NCI-H2107 (cell line): ENCODE measurements at regions not wholly inside any gene's neighbourhood (a gene's known extent, or its start where the extent isn't known, plus 50 kb on each side); places are given as distances from the start of the nearest gene placed in this dataset.

Experiments used
- DNase-seq: peaks from one replicate; lab custom pipeline; 2025; lab: John Stamatoyannopoulos, UW

- no peak for DNase-seq
These were observed 54.0 kb upstream of the STMND1 start for GRCh38 chr6:17047889-17048288.

DNA sequence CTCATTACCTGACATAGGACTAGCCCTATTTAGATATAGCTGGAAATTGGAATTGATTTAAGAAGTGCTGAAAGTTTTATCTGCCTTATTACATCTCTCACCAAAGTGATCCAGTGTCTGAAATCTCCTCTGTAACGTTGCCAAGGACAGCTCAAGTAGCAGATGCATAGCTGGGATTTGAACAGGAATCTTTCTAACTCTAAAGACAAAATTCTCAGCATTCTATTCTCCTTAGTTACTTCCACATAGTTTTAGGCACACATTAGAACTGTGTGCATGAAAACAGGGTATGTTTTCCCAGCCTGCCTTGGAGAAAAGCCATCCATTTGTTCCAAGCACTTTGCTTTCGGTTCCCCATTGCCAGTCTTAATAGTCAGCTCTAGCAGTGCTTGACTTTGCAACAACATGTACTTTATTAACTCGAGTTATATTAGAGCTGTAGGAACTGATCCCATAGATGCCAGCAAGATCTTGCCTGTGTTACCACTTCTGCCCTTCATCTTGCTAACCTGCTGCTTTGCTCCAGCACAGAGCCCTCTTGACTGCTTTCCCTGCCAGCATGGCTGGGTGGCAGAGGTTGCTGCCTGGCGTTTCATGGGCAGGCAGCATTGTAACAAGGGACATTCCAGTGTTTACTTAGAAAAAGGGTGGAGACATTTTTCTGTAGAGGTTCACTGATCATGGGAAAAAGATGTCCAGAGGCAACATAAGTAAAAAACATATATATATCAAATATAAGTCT, 56.1 kb upstream of the STMND1 start:
- DNase-seq: no peak

DNA sequence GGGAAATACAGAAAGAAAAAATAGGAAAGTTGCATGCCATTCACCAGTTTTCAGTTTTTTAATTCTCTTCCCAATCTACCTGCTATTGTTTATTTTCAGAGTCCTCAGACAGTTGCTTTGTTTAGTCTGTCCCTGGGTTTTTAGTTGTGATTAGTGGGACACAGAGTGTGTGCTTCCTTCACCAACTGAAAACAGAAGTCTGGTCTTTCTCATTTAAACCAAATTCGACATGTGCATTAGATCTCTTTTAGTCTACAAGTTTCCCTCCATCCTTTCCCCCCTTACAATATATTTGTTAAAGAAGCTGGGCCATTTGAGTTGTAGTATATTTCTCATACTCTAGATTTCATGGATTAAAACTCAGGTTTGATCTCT, 58.7 kb upstream of the STMND1 start:
- no peak for DNase-seq

DNA sequence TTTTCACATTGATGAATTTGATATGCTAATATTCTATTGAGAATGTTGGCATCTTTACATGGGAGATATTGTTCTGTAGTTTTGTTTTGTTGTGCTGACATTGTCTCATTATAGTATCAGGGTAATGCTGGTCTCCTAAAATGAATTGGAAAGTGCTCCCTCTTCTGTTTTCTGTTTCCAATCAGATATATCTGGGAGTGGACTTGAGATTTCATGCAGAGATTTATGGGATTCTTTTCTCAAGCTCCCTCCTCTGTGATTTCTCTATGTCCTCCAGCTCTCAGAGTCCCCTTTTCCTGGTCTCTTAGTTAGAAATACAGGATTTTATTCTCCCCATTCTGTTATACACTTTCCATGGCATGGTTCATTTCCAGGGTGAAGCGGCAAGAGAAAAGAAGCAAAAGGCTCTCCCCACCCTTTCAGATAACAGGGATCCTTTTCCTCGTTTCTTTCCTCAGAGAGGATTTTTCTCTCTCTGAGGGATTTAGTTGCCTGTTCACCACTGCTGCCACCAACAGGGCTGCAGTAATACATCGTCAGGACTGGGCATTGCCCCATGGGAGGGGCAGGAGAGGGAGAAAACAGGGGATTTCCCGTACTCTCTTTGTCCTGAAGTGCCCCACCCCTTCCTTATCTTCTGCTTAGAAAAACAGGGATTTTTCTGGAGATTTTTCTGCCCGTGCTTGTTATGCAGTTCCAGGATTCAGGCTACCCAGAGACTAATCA, 59.3 kb upstream of the STMND1 start:
- DNase-seq: no peak

- no peak for DNase-seq
These were observed 62.6 kb upstream of the STMND1 start for GRCh38 chr6:17039266-17039665.

DNA sequence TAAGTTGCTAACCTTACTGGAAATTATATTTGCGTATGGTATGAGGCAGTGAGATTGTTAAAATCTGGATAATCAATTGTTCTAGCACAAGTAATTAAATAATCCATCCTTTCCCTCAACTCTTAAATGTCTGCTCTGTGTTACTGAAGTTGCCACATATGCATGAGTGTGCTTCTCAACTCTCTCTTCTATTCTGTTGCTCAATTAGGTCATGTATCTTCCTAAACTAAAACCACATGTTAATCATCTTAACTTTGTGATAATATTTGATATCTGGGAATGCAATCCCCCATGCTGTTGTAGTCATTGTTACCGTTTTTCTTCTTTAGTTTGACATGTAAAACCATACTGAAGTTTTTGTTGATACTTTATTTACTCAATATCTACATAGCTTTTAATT, 63.5 kb upstream of the STMND1 start:
- no peak for DNase-seq

DNA sequence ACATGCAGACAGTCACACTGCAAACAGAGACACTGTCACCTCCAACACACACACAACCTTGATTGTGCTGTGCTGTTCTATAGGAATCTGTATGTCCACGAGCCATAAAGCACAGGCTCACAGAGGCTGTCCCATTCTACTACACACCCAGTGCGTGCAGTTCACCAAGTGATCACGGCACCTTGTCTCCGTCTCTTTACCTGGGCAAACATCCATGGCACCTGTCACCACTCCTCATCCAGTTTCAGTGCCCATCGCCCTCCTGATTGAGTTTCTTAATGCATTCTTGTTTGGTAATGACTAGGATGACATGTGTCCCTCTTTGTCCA, 65.8 kb upstream of the STMND1 start:
- no peak for DNase-seq

DNA sequence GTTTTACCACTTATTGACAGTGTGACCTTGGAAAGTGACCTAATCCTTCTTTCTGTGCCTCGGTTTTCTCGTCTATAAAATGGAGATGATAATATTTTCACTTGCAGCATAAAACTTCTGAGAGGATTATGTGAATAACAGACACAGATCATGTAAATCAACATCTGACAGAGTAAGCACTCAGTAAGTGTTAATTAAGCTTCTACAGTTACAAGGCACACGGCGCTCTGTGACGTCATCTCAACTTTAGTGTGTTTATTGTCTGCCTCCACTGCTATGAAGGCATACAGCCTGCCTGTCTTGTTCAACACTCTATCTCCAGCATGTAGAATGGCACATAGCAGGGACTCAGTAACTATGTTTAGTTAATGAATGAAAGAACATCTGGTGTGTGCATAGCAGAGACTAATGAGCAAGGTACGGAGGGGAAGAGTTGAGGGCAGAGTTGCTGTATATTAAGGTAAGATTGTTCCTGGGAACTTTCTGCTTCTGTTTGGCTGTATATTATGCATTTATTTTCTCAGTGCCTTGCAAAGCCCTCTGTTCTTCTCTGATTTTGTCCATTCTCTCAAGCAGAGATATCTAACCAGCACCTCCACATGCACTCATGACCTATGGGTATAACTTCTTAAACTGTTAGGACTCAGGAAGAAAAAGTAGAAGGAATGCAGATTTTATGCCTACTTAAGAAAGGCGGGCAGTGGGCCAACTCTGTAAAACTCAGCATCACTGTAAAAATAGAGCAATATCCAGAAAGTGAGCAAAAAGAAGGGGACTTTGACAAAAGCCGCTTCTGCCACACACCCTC, 66.4 kb upstream of the STMND1 start:
- no peak for DNase-seq

DNA sequence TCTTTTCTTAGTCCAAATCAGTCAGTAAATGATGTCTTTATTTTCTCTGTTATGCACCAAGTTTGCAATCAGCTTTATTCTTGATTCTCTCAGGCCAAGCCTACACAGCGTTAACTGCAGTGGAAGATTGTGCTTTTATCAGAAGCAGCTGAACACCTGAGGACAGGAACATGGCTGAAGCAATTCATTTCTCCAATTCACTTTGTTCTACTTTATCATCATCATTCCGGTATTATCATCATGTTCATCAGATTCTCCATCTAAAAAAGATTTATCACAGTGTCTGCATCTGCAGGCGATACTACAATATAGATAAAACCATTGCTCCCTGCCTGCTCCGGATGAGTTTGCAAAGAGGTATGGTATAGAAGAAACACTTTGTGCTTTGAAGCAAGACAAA, 68.1 kb upstream of the STMND1 start:
- no peak for DNase-seq

GRCh38 chr6:17032988-17033634, 68.7 kb upstream of the STMND1 start:
- no peak for DNase-seq

GRCh38 chr6:17032590-17032987, 69.3 kb upstream of the STMND1 start:
- DNase-seq: no peak

- DNase-seq: no peak
These were observed 69.9 kb upstream of the STMND1 start for GRCh38 chr6:17031961-17032360.

GRCh38 chr6:17027441-17027840, 74.4 kb upstream of the STMND1 start:
- DNase-seq: no peak

GRCh38 chr6:17022604-17023003, 79.2 kb upstream of the STMND1 start:
- DNase-seq: no peak

DNA sequence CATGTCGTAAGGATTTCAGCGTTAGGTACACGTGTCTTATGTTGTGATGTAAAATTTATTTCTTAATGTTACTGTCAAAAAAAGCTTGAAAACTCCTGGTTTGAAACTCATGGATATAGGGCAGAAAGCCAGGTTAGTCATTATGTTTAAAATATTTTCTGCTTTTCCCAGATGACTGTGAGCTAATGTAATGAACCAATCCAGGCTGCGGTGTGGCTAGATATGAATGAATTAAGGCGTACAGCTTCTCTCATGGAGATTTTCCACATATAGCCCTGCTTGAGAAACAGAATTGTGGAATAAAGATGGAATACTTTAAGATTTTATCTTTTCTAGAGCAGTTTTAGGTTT, 80.3 kb upstream of the STMND1 start:
- DNase-seq: no peak

DNA sequence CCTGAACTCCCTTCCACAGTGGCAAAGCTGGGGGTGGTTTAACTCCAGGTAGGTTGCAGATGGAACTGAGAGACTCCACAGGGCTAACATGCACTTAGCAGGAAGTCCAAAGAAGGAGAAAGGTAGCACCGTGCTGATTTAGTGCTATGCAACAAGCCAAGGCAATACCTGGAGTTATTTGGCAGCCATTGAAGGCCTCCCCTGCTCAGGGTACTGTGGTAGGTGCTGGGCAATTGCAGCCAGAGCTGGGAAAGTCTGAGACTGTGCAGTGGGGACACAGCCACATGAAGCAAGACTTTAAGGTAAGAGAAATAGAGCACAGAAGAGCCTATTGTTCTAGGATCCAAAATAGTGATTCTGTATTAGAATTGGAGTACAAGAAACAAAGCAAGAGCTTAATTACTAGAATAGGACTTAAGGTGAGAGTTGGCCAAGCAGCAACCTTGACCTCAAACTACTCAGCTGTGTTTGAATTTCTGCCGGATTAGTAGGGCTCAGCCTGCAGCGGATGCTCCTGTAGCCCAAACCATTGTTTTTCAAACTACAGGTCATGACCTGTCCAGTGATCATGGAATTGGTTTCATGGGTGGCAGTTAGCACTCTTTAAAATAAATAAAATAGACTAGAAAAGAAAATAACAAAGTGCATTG, 80.8 kb upstream of the STMND1 start:
- DNase-seq: no peak

GRCh38 chr6:17018425-17018824, 83.4 kb upstream of the STMND1 start:
- DNase-seq: no peak

GRCh38 chr6:17017416-17017815, 84.4 kb upstream of the STMND1 start:
- no peak for DNase-seq

DNA sequence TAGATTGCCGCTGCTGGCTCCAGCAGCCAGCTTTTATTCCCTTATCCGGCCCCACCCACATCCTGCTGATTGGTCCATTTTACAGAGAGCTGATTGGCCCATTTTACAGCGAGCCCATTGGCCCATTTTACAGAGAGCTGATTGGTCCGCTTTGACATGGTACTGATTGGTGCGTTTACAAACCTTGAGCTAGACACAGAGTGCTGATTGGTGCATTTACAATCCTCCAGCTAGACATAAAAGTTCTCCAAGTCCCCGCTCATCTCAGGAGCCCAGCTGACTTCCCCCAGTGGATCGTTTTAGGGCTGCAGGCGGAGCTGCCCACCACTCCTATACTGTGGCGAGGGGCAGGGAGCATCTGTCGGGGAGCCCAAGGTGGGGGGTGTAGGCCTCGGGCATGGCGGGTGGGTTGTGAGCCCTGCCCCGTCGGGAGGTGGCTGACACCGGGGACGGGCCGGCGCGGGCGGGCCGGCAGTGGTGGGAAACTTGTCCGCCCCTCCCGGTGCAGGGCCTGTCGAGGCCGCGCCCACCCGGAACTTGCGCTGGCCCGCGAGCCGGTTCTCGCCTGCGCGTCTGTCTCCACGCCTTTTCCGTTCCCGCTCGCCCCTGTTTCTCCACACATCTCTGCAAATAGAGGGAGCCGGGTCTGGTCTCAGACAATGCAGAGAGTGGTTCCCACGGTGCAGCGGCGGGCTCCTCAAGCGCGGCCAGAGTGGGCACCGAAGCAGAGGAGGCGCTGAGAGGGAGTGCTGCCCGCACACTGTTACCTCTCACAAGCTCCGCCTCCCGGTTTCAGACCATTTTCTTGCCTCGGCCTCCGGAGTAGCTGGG, 86.1 kb upstream of the STMND1 start:
- no peak for DNase-seq

DNA sequence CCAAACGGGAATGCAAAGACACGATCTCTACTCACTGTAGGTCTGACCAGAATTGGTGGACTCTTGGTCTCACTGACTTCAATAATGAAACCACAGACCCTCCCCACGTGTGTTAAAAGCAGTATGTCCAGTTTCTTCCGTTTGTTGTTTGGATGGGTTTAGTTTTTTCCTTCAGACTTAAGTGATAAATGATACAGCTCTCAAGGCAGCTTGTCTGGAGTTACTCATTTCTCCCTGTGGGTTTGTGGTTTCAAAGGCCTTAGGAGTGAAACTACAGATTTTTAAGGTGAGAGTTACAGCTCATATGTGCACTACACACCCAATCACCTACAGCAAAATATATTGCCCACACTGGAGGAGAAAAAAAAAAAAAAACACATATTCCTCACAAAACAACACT, 86.7 kb upstream of the STMND1 start:
- DNase-seq: no peak

DNA sequence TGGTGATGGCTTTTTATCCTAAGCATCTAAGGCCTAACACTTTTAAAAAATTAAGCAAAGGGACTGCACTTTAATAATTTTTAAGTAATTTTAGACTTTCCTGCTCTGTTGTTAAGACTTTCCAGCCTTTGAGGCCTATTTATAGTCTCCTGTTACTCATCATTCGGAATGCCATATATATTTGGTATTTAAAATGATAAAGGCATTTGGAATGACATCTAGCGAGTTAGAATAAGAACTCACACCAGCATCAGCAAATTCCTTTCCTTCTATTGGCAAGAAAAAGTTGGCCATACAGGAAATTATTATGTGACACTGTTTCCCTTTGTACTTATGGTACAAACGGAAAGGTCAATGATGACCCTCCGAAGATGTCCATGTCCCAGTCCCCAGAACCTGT, 88.1 kb upstream of the STMND1 start:
- DNase-seq: no peak
